ENCODE measurements at regions not wholly inside any gene's neighbourhood (a gene's known extent, or its start where the extent isn't known, plus 50 kb on each side); places are given as distances from the start of the nearest gene placed in this dataset.

DNA sequence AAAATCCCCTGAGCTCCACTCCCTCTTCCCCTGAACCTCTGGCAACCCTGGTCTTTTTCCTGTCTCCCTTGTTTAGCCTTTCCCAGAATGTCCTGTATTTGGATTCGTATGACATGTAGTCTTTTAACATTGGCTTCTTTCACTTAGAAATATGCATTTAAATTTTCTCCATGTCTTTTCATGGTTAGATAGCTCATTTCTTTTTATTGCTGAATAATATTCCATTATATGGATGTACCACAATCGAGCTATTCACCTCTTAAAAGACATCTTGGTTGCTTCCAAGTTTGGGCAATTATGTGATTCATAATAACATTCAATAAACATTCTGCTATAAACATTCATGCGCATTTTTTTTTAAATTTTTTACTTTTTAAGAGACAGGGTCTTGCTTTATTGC, 99.6 kb upstream of the ZNF536 start (continued):
- TF ChIP-seq, protein P1, sequence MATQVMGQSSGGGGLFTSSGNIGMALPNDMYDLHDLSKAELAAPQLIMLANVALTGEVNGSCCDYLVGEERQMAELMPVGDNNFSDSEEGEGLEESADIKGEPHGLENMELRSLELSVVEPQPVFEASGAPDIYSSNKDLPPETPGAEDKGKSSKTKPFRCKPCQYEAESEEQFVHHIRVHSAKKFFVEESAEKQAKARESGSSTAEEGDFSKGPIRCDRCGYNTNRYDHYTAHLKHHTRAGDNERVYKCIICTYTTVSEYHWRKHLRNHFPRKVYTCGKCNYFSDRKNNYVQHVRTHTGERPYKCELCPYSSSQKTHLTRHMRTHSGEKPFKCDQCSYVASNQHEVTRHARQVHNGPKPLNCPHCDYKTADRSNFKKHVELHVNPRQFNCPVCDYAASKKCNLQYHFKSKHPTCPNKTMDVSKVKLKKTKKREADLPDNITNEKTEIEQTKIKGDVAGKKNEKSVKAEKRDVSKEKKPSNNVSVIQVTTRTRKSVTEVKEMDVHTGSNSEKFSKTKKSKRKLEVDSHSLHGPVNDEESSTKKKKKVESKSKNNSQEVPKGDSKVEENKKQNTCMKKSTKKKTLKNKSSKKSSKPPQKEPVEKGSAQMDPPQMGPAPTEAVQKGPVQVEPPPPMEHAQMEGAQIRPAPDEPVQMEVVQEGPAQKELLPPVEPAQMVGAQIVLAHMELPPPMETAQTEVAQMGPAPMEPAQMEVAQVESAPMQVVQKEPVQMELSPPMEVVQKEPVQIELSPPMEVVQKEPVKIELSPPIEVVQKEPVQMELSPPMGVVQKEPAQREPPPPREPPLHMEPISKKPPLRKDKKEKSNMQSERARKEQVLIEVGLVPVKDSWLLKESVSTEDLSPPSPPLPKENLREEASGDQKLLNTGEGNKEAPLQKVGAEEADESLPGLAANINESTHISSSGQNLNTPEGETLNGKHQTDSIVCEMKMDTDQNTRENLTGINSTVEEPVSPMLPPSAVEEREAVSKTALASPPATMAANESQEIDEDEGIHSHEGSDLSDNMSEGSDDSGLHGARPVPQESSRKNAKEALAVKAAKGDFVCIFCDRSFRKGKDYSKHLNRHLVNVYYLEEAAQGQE (IDR thresholded peaks at IDR 0.05), result no peak

DNA sequence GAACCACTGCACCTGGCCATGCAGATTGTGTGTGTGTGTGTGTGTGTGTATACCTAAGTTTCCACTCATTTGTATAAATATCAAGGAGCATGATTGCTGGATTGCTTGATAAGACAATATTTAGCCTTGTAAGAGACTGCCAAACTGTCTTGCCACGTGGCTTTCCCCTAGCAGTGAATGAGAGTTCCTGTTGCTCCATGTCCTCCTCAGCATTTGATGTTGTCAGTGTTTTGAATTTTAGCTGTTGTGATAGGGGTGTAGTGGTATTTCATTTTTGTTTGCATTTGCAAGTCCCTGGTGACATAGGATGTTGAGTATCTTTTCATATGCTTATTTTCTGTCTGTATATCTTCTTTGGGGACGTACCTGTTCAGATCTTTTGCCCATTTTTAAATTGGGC, 99.0 kb upstream of the ZNF536 start:
- WGBS (ENCODE audit: missing lambda C conversion rate), result under 1% methylated on average over 2 of the region's 2 CpGs
- no peak overlapping the region for H3K27ac ChIP-seq
- H3K9me3 ChIP-seq, result peaks cover 25% of the 10 kb centered on the region
- no peak for TF ChIP-seq RARB (CRISPR knock-in tag; IDR thresholded peaks at IDR 0.05)
- TF ChIP-seq, protein P2, sequence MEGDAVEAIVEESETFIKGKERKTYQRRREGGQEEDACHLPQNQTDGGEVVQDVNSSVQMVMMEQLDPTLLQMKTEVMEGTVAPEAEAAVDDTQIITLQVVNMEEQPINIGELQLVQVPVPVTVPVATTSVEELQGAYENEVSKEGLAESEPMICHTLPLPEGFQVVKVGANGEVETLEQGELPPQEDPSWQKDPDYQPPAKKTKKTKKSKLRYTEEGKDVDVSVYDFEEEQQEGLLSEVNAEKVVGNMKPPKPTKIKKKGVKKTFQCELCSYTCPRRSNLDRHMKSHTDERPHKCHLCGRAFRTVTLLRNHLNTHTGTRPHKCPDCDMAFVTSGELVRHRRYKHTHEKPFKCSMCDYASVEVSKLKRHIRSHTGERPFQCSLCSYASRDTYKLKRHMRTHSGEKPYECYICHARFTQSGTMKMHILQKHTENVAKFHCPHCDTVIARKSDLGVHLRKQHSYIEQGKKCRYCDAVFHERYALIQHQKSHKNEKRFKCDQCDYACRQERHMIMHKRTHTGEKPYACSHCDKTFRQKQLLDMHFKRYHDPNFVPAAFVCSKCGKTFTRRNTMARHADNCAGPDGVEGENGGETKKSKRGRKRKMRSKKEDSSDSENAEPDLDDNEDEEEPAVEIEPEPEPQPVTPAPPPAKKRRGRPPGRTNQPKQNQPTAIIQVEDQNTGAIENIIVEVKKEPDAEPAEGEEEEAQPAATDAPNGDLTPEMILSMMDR (IDR thresholded peaks at IDR 0.05), result no peak
- TF ChIP-seq ZNF302 (CRISPR knock-in tag; IDR thresholded peaks at IDR 0.05), result no peak
- no peak for TF ChIP-seq CHD4 (IDR thresholded peaks at IDR 0.05; ENCODE audit: borderline replicate concordance)
- no peak for TF ChIP-seq NR3C1 (IDR thresholded peaks at IDR 0.05)
- TF ChIP-seq CBX2 (IDR thresholded peaks at IDR 0.05; ENCODE audit: borderline replicate concordance, low read depth), result no peak
- no peak for TF ChIP-seq ZFP36 (IDR thresholded peaks at IDR 0.05; ENCODE audit: borderline replicate concordance, partially characterized antibody)
- TF ChIP-seq FOXS1 (CRISPR knock-in tag; IDR thresholded peaks at IDR 0.05), result no peak
- TF ChIP-seq, protein P1 (IDR thresholded peaks at IDR 0.05), result no peak
- no peak for TF ChIP-seq MAFK (IDR thresholded peaks at IDR 0.05; ENCODE audit: partially characterized antibody)
- no peak for TF ChIP-seq FOSB (CRISPR knock-in tag; IDR thresholded peaks at IDR 0.05)
- no peak for TF ChIP-seq FOSL2 (IDR thresholded peaks at IDR 0.05)
- TF ChIP-seq FOSL2 (CRISPR knock-in tag; IDR thresholded peaks at IDR 0.05), result no peak
- TF ChIP-seq HOXB5 (CRISPR knock-in tag; IDR thresholded peaks at IDR 0.05), result no peak
- no peak for TF ChIP-seq RCOR1 (IDR thresholded peaks at IDR 0.05; ENCODE audit: low read depth, low read length)
- TF ChIP-seq, protein P3, sequence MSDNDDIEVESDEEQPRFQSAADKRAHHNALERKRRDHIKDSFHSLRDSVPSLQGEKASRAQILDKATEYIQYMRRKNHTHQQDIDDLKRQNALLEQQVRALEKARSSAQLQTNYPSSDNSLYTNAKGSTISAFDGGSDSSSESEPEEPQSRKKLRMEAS (IDR thresholded peaks at IDR 0.05), result no peak
- TF ChIP-seq, protein P4, sequence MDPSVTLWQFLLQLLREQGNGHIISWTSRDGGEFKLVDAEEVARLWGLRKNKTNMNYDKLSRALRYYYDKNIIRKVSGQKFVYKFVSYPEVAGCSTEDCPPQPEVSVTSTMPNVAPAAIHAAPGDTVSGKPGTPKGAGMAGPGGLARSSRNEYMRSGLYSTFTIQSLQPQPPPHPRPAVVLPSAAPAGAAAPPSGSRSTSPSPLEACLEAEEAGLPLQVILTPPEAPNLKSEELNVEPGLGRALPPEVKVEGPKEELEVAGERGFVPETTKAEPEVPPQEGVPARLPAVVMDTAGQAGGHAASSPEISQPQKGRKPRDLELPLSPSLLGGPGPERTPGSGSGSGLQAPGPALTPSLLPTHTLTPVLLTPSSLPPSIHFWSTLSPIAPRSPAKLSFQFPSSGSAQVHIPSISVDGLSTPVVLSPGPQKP (IDR thresholded peaks at IDR 0.05; ENCODE audit: low read depth, low read length), result no peak
- no peak for TF ChIP-seq HEYL (CRISPR knock-in tag; IDR thresholded peaks at IDR 0.05)
- no peak for TF ChIP-seq GATA3 (IDR thresholded peaks at IDR 0.05; ENCODE audit: borderline replicate concordance)
- TF ChIP-seq MAZ (IDR thresholded peaks at IDR 0.05; ENCODE audit: borderline replicate concordance, low read depth, low read length), result no peak
- H3K4me3 ChIP-seq, result no peak overlapping the region
- CTCF ChIA-PET, result interaction anchor here (1.2 to 2.4 kb wide), 3 partner anchors 8 to 50 kb away, joined by 3 to 8 read pairs (median 4); no protein-coding TSS in a partner anchor
- DNase-seq (ENCODE audit: low read depth in 1 of 2, low spot score in 1 of 2) (no peak), ATAC-seq (no peak), FAIRE-seq (no peak)
- H3K4me2 ChIP-seq, result no peak overlapping the region
- no peaks in the 10 kb centered on the region for H3K4me1 ChIP-seq
- POLR2A ChIA-PET, result no interaction called here

Measured in A549 (cell line).